ENCODE measurements at regions not wholly inside any gene's neighbourhood (a gene's known extent, or its start where the extent isn't known, plus 50 kb on each side); places are given as distances from the start of the nearest gene placed in this dataset.
"Not testable (repeated sequence)": the region's sequence is repeated elsewhere in the genome, so short reads cannot be mapped to it uniquely, and the experiment has no call there.

GRCh38 chr14:76298896-76299295 lies 77.0 kb upstream of the ESRRB start:
- Histone ChIP-seq H3K4me3 (ENCODE audit: control extremely low read depth in 1 of 5, extremely low read depth in 1 of 5, insufficient read depth in 1 of 5, low read depth in 2 of 5, low read length in 4 of 5) (no peak overlapping the region), H3K27me3 (replicated peaks in 1 of 4; ENCODE audit: control extremely low read depth in 1 of 4, control insufficient read depth in 3 of 4, insufficient read depth in 4 of 4, low read length in 3 of 4) (peaks cover 0 to 2% (median 0%) of the 10 kb centered on the region in 4 experiments), H4K20me1 (ENCODE audit: control insufficient read depth, insufficient read depth, low read length, poor library complexity, severe bottlenecking) (no peaks in the 10 kb centered on the region), H3K79me2 (ENCODE audit: control insufficient read depth, insufficient read depth, low read length) (no peaks in the 10 kb centered on the region), H3K36me3 (replicated peaks in 1 of 2; ENCODE audit: control extremely low read depth in 1 of 2, control insufficient read depth in 1 of 2, extremely low read depth in 1 of 2, insufficient read depth in 2 of 2, low read length in 1 of 2) (no peaks in the 10 kb centered on the region), H3K9ac (ENCODE audit: low read length) (no peak overlapping the region), H3K4me2 (replicated peaks; ENCODE audit: low read depth, low read length, poor library complexity, severe bottlenecking) (no peak overlapping the region), H3K9me3 (ENCODE audit: control extremely low read depth in 1 of 3, control insufficient read depth in 2 of 3, insufficient read depth in 1 of 3, low read length in 2 of 3) (no peaks in the 10 kb centered on the region), H3K27ac (ENCODE audit: low read length in 2 of 2) (no peak overlapping the region), H3K4me1 (ENCODE audit: control insufficient read depth in 2 of 2, insufficient read depth in 2 of 2, low read length in 2 of 2) (no peaks in the 10 kb centered on the region), H2AFZ (ENCODE audit: insufficient read depth, low read depth, low read length, poor library complexity, severe bottlenecking) (no peak overlapping the region)
- Mint-ChIP-seq H3K9me3 (ENCODE audit: insufficient read depth) (no peaks in the 10 kb centered on the region), H3K27ac (no peak overlapping the region), H3K4me1 (no peaks in the 10 kb centered on the region), H3K27me3 (peaks cover 20% of the 10 kb centered on the region), H3K4me3 (no peak overlapping the region)
- 83% methylated on average over 2 of the region's 5 CpGs for WGBS (ENCODE audit: insufficient coverage)
- POLR2A ChIA-PET, result no interaction called here
- intact Hi-C loops (cut with micrococcal nuclease), result no loop called here
- TF ChIP-seq, protein P1, sequence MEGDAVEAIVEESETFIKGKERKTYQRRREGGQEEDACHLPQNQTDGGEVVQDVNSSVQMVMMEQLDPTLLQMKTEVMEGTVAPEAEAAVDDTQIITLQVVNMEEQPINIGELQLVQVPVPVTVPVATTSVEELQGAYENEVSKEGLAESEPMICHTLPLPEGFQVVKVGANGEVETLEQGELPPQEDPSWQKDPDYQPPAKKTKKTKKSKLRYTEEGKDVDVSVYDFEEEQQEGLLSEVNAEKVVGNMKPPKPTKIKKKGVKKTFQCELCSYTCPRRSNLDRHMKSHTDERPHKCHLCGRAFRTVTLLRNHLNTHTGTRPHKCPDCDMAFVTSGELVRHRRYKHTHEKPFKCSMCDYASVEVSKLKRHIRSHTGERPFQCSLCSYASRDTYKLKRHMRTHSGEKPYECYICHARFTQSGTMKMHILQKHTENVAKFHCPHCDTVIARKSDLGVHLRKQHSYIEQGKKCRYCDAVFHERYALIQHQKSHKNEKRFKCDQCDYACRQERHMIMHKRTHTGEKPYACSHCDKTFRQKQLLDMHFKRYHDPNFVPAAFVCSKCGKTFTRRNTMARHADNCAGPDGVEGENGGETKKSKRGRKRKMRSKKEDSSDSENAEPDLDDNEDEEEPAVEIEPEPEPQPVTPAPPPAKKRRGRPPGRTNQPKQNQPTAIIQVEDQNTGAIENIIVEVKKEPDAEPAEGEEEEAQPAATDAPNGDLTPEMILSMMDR (IDR thresholded peaks at IDR 0.05), result no peak
- no peak for TF ChIP-seq EZH2 (IDR thresholded peaks at IDR 0.05; ENCODE audit: borderline replicate concordance, insufficient read depth, low read depth, low read length, poor library complexity, severe bottlenecking)
- CTCF ChIA-PET, result no interaction called here
- ATAC-seq (ENCODE audit: low read depth) (no peak), DNase-seq (no peak)

DNA sequence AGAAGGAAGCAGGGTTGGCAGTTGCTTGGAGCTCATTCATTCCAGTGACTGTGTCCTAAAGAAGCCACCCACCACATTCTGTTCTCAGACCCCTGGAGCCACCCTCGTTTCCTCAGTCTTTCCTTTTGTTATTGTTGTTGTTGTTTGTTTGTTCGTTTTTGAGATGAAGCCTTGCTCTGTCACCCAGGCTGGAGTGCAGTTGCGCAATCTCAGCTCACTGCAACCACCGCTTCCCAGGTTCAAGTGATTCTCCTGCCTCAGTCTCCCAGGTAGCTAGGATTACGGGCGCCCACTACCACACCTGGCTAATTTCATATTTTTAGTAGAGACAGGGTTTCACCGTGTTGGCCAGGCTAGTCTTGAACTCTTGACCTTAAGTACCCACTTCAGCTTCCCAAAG lies 72.7 kb upstream of the ESRRB start:
- H3K27ac Mint-ChIP-seq; H3K9ac ChIP-seq (ENCODE audit: low read length); H3K4me1 ChIP-seq (ENCODE audit: control insufficient read depth in 2 of 2, insufficient read depth in 2 of 2, low read length in 2 of 2); H3K9me3 Mint-ChIP-seq (ENCODE audit: insufficient read depth); intact Hi-C loops (cut with micrococcal nuclease); H2AFZ ChIP-seq (ENCODE audit: insufficient read depth, low read depth, low read length, poor library complexity, severe bottlenecking); CTCF ChIA-PET; H3K4me3 ChIP-seq (ENCODE audit: control extremely low read depth in 1 of 5, extremely low read depth in 1 of 5, insufficient read depth in 1 of 5, low read depth in 2 of 5, low read length in 4 of 5); H3K36me3 ChIP-seq (replicated peaks in 1 of 2; ENCODE audit: control extremely low read depth in 1 of 2, control insufficient read depth in 1 of 2, extremely low read depth in 1 of 2, insufficient read depth in 2 of 2, low read length in 1 of 2); H3K79me2 ChIP-seq (ENCODE audit: control insufficient read depth, insufficient read depth, low read length); H3K9me3 ChIP-seq (ENCODE audit: control extremely low read depth in 1 of 3, control insufficient read depth in 2 of 3, insufficient read depth in 1 of 3, low read length in 2 of 3); H3K4me1 Mint-ChIP-seq; H3K4me3 Mint-ChIP-seq; ATAC-seq (ENCODE audit: low read depth); DNase-seq; H4K20me1 ChIP-seq (ENCODE audit: control insufficient read depth, insufficient read depth, low read length, poor library complexity, severe bottlenecking); H3K27me3 ChIP-seq (replicated peaks in 1 of 4; ENCODE audit: control extremely low read depth in 1 of 4, control insufficient read depth in 3 of 4, insufficient read depth in 4 of 4, low read length in 3 of 4); POLR2A ChIA-PET; H3K27ac ChIP-seq (ENCODE audit: low read length in 2 of 2); H3K4me2 ChIP-seq (replicated peaks; ENCODE audit: low read depth, low read length, poor library complexity, severe bottlenecking): not testable (repeated sequence)
- 83% methylated on average over 3 of the region's 7 CpGs for WGBS (ENCODE audit: insufficient coverage)
- peaks cover 22% of the 10 kb centered on the region for H3K27me3 Mint-ChIP-seq
